Vagina (tissue), 2 donors: ENCODE measurements at regions not wholly inside any gene's neighbourhood (a gene's known extent, or its start where the extent isn't known, plus 50 kb on each side); places are given as distances from the start of the nearest gene placed in this dataset.

ENCODE experiments used
- DNase-seq, 2 donors: peaks; one replicate each; pipeline ENCODE4 v3.0.0-alpha.2; 2017; ENCODE audit errors: extremely low spot score in 2 of 2
- H3K27ac ChIP-seq: fragments of 200-600 bp; sonication (generic); one replicate; pipeline ENCODE4 v1.5.1; 2019
- H3K27me3 ChIP-seq: fragments of 200-600 bp; sonication (generic); one replicate; pipeline ENCODE4 v1.5.1; 2019
- H3K36me3 ChIP-seq, 2 donors: fragments of 200-600 bp; sonication (generic); one replicate each; pipeline ENCODE4 v1.5.1; 2017 to 2019
- H3K4me1 ChIP-seq: fragments of 200-600 bp; sonication (generic); one replicate; pipeline ENCODE4 v1.5.1; 2019
- H3K4me3 ChIP-seq, 2 donors: fragments of 200-600 bp; sonication (generic); 1 replicate in 1 of 2; 2 replicates in 1 of 2; pipeline ENCODE4 v1.5.1; 2016 to 2019
- H3K9me3 ChIP-seq: fragments of 200-600 bp; sonication (generic); one replicate; pipeline ENCODE4 v1.5.1; 2019
- CTCF ChIP-seq, 3 experiments: fragments of 450-650 bp in 2 of 3; fragments of 200-600 bp in 1 of 3; sonication (generic) in 1 of 3; IDR thresholded peaks; one replicate each; pipeline ENCODE4 v1.5.1; 2017 to 2019; ENCODE audit warnings: antibody characterized with exemption in 3 of 3, mild to moderate bottlenecking in 2 of 3, moderate library complexity in 2 of 3
- POLR2A ChIP-seq, 2 donors: fragments of 450-650 bp; IDR thresholded peaks; one replicate each; pipeline ENCODE4 v1.6.1; 2017; ENCODE audit warnings: antibody characterized with exemption in 2 of 2, mild to moderate bottlenecking in 2 of 2, moderate library complexity in 2 of 2
- POLR2AphosphoS5 ChIP-seq, 2 donors: sonication (generic); formaldehyde crosslinking; IDR thresholded peaks; one replicate each; pipeline ENCODE4 v1.9.0; 2017; ENCODE audit warnings: antibody characterized with exemption in 2 of 2, mild to moderate bottlenecking in 2 of 2, low read depth in 1 of 2; ENCODE audit not compliant: insufficient read depth in 1 of 2
- intact Hi-C: fragments of 100-400 bp; cut with DNase I; formaldehyde crosslinking; loops from one replicate; pipeline ENCODE4 v1.15.1; 2023

- intact Hi-C loops: no loop called here
- H3K4me3 ChIP-seq: no peak overlapping the region
- no peaks in the 10 kb centered on the region for H3K9me3 ChIP-seq
- no peak for DNase-seq
- TF ChIP-seq POLR2AphosphoS5 (IDR thresholded peaks at IDR 0.05; ENCODE audit: insufficient read depth in 1 of 2, low read depth in 1 of 2): no peak
- no peak for TF ChIP-seq POLR2A (IDR thresholded peaks at IDR 0.05)
- no peak for TF ChIP-seq CTCF (IDR thresholded peaks at IDR 0.05)
- no peak overlapping the region for H3K27ac ChIP-seq
- no peaks in the 10 kb centered on the region for H3K36me3 ChIP-seq
- no peaks in the 10 kb centered on the region for H3K4me1 ChIP-seq
- no peaks in the 10 kb centered on the region for H3K27me3 ChIP-seq
Observed at GRCh38 chr1:93779540-93780165, 98.0 kb upstream of the BCAR3 start.

GRCh38 chr1:93778457-93778856 lies 96.8 kb upstream of the BCAR3 start:
- Histone ChIP-seq H3K27me3 (no peaks in the 10 kb centered on the region), H3K4me1 (no peaks in the 10 kb centered on the region), H3K9me3 (no peaks in the 10 kb centered on the region), H3K27ac (no peak overlapping the region), H3K36me3 (no peaks in the 10 kb centered on the region), H3K4me3 (no peak overlapping the region)
- no peak for DNase-seq
- intact Hi-C loops: no loop called here
- no peak for TF ChIP-seq POLR2AphosphoS5 (IDR thresholded peaks at IDR 0.05; ENCODE audit: insufficient read depth in 1 of 2, low read depth in 1 of 2)
- no peak for TF ChIP-seq CTCF (IDR thresholded peaks at IDR 0.05)
- TF ChIP-seq POLR2A (IDR thresholded peaks at IDR 0.05): no peak

- TF ChIP-seq POLR2AphosphoS5 (IDR thresholded peaks at IDR 0.05; ENCODE audit: insufficient read depth in 1 of 2, low read depth in 1 of 2): no peak
- TF ChIP-seq POLR2A (IDR thresholded peaks at IDR 0.05): no peak
- TF ChIP-seq CTCF (IDR thresholded peaks at IDR 0.05): no peak
- intact Hi-C loops: no loop called here
- no peaks in the 10 kb centered on the region for H3K9me3 ChIP-seq
Observed at GRCh38 chr1:93777255-93777654, 95.6 kb upstream of the BCAR3 start.

GRCh38 chr1:93776728-93777127 lies 95.1 kb upstream of the BCAR3 start:
- no peaks in the 10 kb centered on the region for H3K27me3 ChIP-seq
- DNase-seq: no peak
- H3K36me3 ChIP-seq: no peaks in the 10 kb centered on the region
- H3K4me3 ChIP-seq: no peak overlapping the region
- H3K27ac ChIP-seq: no peak overlapping the region
- no peaks in the 10 kb centered on the region for H3K4me1 ChIP-seq
- TF ChIP-seq CTCF (IDR thresholded peaks at IDR 0.05) (no peak), POLR2AphosphoS5 (IDR thresholded peaks at IDR 0.05; ENCODE audit: insufficient read depth in 1 of 2, low read depth in 1 of 2) (no peak), POLR2A (IDR thresholded peaks at IDR 0.05) (no peak)
- no peaks in the 10 kb centered on the region for H3K9me3 ChIP-seq
- intact Hi-C loops: no loop called here

More at GRCh38 chr1:93777255-93777654, 95.6 kb upstream of the BCAR3 start:
- H3K27me3 ChIP-seq: no peaks in the 10 kb centered on the region
- H3K27ac ChIP-seq: no peak overlapping the region
- no peaks in the 10 kb centered on the region for H3K4me1 ChIP-seq
- no peak for DNase-seq
- no peaks in the 10 kb centered on the region for H3K36me3 ChIP-seq
- no peak overlapping the region for H3K4me3 ChIP-seq

- TF ChIP-seq CTCF (IDR thresholded peaks at IDR 0.05) (no peak), POLR2A (IDR thresholded peaks at IDR 0.05) (no peak), POLR2AphosphoS5 (IDR thresholded peaks at IDR 0.05; ENCODE audit: insufficient read depth in 1 of 2, low read depth in 1 of 2) (no peak)
- Histone ChIP-seq H3K9me3 (no peaks in the 10 kb centered on the region), H3K4me3 (no peak overlapping the region), H3K4me1 (no peaks in the 10 kb centered on the region), H3K27ac (no peak overlapping the region), H3K27me3 (no peaks in the 10 kb centered on the region), H3K36me3 (no peaks in the 10 kb centered on the region)
- intact Hi-C loops: no loop called here
- DNase-seq: no peak
Observed at GRCh38 chr1:93775224-93775623, 93.6 kb upstream of the BCAR3 start.
